Small intestine (tissue), 7 donors: ENCODE measurements at regions not wholly inside any gene's neighbourhood (a gene's known extent, or its start where the extent isn't known, plus 50 kb on each side); places are given as distances from the start of the nearest gene placed in this dataset.

ENCODE experiments used
- DNase-seq, 2 donors: peaks; one replicate each; pipeline versions ENCODE4 v3.0.0 to v3.0.0-alpha.2; 2013
- FAIRE-seq: peaks from 2 replicates; lab custom pipeline; 2012; peaks lifted over from hg19 to GRCh38; lab: Jason Lieb, UNC
- H3K27ac ChIP-seq, 3 donors: one replicate each; pipeline ENCODE4 v1.5.1; 2013; ENCODE audit warnings: low read length in 2 of 3, mild to moderate bottlenecking in 2 of 3, control low read depth in 1 of 3, inconsistent platforms in 1 of 3, low read depth in 1 of 3, moderate library complexity in 1 of 3
- H3K27me3 ChIP-seq, 3 donors: one replicate each; pipeline ENCODE4 v1.6.1; 2013; ENCODE audit warnings: low read length in 3 of 3, inconsistent platforms in 1 of 3; ENCODE audit not compliant: control insufficient read depth in 3 of 3, insufficient read depth in 3 of 3
- H3K36me3 ChIP-seq, 3 donors: one replicate each; pipeline ENCODE4 v1.6.1; 2013; ENCODE audit warnings: low read length in 3 of 3, inconsistent platforms in 1 of 3, low read depth in 1 of 3, mild to moderate bottlenecking in 1 of 3, moderate library complexity in 1 of 3; ENCODE audit not compliant: control insufficient read depth in 3 of 3, insufficient read depth in 2 of 3
- H3K4me1 ChIP-seq, 3 donors: one replicate each; pipeline ENCODE4 v1.6.1; 2013; ENCODE audit warnings: low read length in 2 of 3, inconsistent platforms in 1 of 3, low read depth in 1 of 3, mild to moderate bottlenecking in 1 of 3, moderate library complexity in 1 of 3; ENCODE audit not compliant: control insufficient read depth in 3 of 3, insufficient read depth in 2 of 3
- H3K4me3 ChIP-seq, 3 donors: one replicate each; pipeline ENCODE4 v1.5.1; 2013; ENCODE audit warnings: low read length in 3 of 3, control low read depth in 1 of 3, inconsistent platforms in 1 of 3, low read depth in 1 of 3, mild to moderate bottlenecking in 1 of 3, moderate library complexity in 1 of 3
- H3K9me3 ChIP-seq, 2 donors: one replicate each; pipeline ENCODE4 v1.6.1; 2013; ENCODE audit warnings: low read depth in 1 of 2, low read length in 1 of 2; ENCODE audit not compliant: control insufficient read depth in 2 of 2, insufficient read depth in 1 of 2
- WGBS, 3 donors: extraction: QIAGEN DNeasy Blood & Tissue Kit; methylation state at CpG; one replicate each; pipeline ENCODE4 v1.1.7; 2013; 5-methylcytosine and 5-hydroxymethylcytosine counted together
- donor health status: healthy with polysubstance abuse.
- donor health status: control.
- donor health status: control.
- donor health status: Bipolar disorder and iron deficiency.
- donor health status: healthy.

DNA sequence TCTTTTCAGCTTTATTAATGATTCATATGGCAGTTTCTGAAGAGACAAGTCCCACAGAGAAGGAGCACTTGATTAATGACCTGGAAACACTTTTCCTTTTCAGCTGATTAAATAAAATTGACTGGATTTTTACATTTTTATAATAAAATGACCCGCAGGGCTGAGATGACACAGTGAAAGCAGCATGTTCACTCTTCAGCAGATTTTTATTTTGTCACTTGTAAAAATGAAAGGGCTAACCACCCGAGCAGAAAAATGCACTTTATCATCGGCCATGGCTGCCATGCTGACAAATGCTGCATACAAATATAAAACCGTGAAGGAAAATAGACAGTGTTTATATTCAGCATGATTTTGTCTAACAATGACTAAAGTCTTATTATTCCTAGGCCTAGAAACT lies 321.6 kb upstream of the ITGA1 start:
- Histone ChIP-seq H3K4me3 (no peak overlapping the region), H3K27me3 (no peaks in the 10 kb centered on the region), H3K9me3 (no peaks in the 10 kb centered on the region), H3K4me1 (peaks cover 0 to 3% (median 0%) of the 10 kb centered on the region in 3 donors), H3K27ac (no peak overlapping the region), H3K36me3 (no peaks in the 10 kb centered on the region)
- 71 to 82% (median 80%) methylated on average over 4 of the region's 4 CpGs for WGBS, 3 donors
- no peak for FAIRE-seq
- no peak for DNase-seq

DNA sequence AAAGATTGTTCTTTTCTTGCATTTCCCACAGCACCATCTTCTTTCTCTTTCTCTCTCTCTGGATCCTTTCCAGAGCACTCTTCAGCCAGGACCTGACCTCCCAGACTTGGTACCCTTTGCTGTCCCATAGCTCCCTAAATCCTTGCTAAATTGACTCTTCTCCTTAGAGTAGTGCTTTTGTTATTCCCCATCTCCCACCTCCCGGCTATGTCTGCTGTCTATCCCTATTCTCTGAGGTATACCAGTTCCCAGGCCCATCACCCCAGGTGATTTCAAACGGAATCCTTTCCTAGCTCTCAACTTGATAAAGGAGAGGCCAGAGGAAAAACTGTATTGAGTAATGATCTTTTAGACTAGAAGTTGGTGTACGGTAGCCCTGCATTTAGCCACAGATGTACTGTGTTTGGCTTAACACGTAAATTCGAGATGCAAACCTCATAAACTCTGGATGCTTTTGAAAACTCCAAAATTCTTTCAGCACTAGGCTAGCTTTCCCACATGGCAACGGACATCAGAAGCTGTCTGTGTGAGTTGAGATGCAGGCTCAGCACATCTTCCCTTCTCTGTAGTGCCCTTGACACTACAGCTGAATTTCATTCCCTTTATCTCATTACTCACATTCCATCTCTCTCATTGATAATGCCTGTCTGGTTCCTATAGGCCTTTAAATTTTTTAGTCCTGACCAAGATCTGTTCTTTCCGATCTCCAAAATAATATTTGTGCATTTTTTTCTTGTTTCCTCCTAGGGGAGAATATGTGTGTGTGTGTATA lies 320.8 kb upstream of the ITGA1 start:
- WGBS, 3 donors: 83 to 86% (median 83%) methylated on average over 7 of the region's 7 CpGs
- Histone ChIP-seq H3K27ac (no peak overlapping the region), H3K4me3 (no peak overlapping the region), H3K4me1 (peaks cover 0 to 3% (median 0%) of the 10 kb centered on the region in 3 donors), H3K36me3 (no peaks in the 10 kb centered on the region), H3K9me3 (no peaks in the 10 kb centered on the region), H3K27me3 (no peaks in the 10 kb centered on the region)
- no peak for DNase-seq
- FAIRE-seq: no peak

DNA sequence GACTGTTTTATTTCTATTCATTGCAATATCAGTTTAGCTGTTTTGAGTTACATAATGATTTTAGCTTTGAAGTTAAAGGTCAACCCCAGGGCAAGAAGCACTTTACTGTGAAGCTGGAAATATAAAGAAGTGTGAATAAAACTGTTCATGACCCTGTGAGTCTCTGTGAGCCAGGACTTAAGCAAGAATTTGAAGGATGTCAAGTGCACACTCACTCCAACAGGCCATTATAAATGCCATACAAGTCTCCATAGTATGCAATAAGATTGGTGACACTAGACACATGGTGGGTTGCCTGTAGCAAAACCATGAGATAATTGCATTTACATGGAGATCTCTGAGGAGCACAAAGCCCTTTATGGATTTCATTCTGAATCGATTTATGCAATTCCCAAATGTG lies 318.7 kb upstream of the ITGA1 start:
- DNase-seq (peak in 1 of 2 donors; percentile 10), FAIRE-seq (no peak)

DNA sequence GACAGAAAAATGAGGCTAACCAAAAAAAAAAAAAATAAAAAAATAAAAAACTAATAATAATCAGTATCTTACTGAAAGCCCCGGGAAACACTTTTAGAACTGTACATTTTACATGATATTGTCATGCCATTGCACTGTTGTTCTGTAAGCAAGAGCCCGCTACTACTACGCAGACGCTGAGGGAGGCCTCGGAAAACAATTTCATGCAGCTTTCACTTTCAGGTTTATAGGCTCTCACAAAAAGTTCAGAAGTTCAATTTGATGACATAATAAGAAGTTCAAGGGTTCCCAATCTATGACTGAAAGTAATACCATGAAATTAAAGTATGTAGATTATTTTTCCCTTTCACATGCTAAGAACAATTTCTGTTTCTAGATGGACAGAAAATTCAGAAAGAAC lies 318.3 kb upstream of the ITGA1 start:
- Histone ChIP-seq H3K4me1 (peaks cover 0 to 3% (median 0%) of the 10 kb centered on the region in 3 donors), H3K36me3 (no peaks in the 10 kb centered on the region), H3K27me3 (no peaks in the 10 kb centered on the region), H3K27ac (no peak overlapping the region), H3K4me3 (no peak overlapping the region), H3K9me3 (no peaks in the 10 kb centered on the region)
- WGBS, 3 donors: 7 to 35% (median 11%) methylated on average over 5 of the region's 5 CpGs
- FAIRE-seq (peak; percentile 84), DNase-seq (peak; percentile 6 to 85)

More for the DNA sequence above, 318.7 kb upstream of the ITGA1 start:
- H3K9me3 ChIP-seq: no peaks in the 10 kb centered on the region
- no peaks in the 10 kb centered on the region for H3K27me3 ChIP-seq
- no peak overlapping the region for H3K27ac ChIP-seq
- H3K36me3 ChIP-seq: no peaks in the 10 kb centered on the region
- no peak overlapping the region for H3K4me3 ChIP-seq
- WGBS, 3 donors: 23 to 67% (median 52%) methylated on average over 1 of the region's 1 CpG
- H3K4me1 ChIP-seq: peaks cover 0 to 3% (median 0%) of the 10 kb centered on the region in 3 donors

DNA sequence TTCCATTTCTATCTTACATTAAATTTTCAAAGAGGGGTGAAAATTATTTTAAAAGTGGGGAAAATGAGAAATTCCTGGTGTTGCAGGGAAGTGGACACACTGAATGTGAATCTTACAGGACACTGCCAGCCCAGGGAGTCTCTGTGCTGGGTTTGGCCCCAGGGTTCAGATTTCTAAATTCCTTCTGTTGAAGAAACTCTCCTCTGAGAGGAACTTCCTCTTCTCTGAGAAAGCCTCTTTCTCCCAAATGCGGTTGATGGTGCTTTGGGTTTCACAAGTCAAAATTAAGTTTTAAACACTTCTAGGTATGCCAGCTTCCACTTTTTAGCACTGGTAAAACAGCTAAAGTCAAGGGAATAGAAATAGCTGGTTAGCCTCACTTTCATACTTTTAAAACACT lies 317.9 kb upstream of the ITGA1 start:
- DNase-seq: no peak

DNA sequence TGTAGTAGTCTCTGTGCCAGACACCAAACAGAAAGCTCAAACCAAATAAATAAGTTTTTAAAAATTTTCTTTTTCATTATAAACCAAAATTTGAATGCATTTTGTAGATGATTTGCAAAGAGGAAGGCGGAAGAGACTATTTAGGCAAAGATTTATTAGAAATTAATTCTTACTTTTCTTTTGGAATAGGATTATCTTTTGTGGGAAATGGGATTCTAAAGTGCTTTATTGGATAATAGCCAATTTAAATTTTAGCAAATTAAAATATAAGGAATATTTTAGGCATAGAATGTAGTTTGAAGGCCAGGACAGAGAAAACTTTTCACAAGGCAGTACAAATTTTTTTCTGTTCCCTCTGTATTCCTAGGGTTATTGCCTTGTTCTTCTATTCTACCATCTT lies 311.4 kb upstream of the ITGA1 start:
- no peaks in the 10 kb centered on the region for H3K9me3 ChIP-seq
- H3K27ac ChIP-seq: no peak overlapping the region
- 82 to 95% (median 90%) methylated on average over 1 of the region's 1 CpG for WGBS, 3 donors
- FAIRE-seq: no peak
- no peak for DNase-seq
- H3K4me3 ChIP-seq: no peak overlapping the region
- no peaks in the 10 kb centered on the region for H3K36me3 ChIP-seq
- H3K4me1 ChIP-seq: no peaks in the 10 kb centered on the region
- H3K27me3 ChIP-seq: no peaks in the 10 kb centered on the region

More for the DNA sequence above, 317.9 kb upstream of the ITGA1 start:
- Histone ChIP-seq H3K27me3 (no peaks in the 10 kb centered on the region), H3K4me1 (peaks cover 0 to 3% (median 0%) of the 10 kb centered on the region in 3 donors), H3K4me3 (no peak overlapping the region), H3K27ac (peak overlapping the region in 1 of 3 donors; percentile 64), H3K36me3 (no peaks in the 10 kb centered on the region), H3K9me3 (no peaks in the 10 kb centered on the region)
- WGBS, 3 donors: 58 to 89% (median 68%) methylated on average over 1 of the region's 1 CpG
- no peak for FAIRE-seq

DNA sequence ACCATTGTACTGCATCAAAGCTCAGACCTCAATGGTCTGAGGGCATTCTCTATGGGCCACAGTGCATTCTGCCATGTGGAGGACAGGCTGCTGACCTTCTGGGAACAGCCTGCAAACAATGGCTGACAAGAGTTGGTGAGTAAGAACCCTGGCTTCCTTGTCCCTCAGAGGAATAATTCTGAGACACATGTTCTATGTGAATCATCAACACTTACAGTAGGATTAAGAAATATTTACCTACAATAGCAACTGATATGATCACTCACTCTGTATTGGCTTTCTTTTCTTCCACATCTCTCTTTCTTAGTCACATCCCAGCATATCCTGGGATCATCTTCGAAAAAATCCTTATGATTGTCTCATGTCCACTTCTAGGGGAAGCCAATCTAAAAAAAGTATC lies 306.5 kb upstream of the ITGA1 start:
- WGBS, 3 donors: 74 to 84% (median 79%) methylated on average over 1 of the region's 1 CpG
- Histone ChIP-seq H3K27ac (no peak overlapping the region), H3K4me1 (no peaks in the 10 kb centered on the region), H3K9me3 (no peaks in the 10 kb centered on the region), H3K27me3 (no peaks in the 10 kb centered on the region), H3K36me3 (no peaks in the 10 kb centered on the region), H3K4me3 (no peak overlapping the region)
- FAIRE-seq (no peak), DNase-seq (no peak)

DNA sequence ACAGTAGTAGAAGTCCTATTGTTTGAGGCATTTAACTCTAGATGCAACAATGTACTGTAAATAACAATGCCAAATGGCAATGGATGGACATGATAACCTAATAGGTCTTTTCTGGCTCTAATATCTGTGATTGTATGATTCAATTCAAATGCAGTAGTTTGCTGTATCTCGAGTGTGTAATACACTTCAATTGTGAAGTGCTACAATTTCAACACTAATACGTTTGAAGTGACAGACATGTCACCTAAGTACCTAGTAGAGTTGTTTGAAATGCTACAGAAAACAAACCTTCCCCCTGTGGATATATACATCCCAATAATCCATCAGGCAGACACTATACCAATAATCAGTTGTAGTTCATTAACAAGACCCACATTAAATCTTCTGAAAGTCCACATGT lies 305.9 kb upstream of the ITGA1 start:
- Histone ChIP-seq H3K4me3 (no peak overlapping the region), H3K27me3 (no peaks in the 10 kb centered on the region), H3K36me3 (no peaks in the 10 kb centered on the region), H3K27ac (no peak overlapping the region), H3K9me3 (no peaks in the 10 kb centered on the region), H3K4me1 (no peaks in the 10 kb centered on the region)
- no peak for DNase-seq
- no peak for FAIRE-seq
- WGBS, 3 donors: 57 to 79% (median 68%) methylated on average over 2 of the region's 2 CpGs
